ENCODE measurements at regions not wholly inside any gene's neighbourhood (a gene's known extent, or its start where the extent isn't known, plus 50 kb on each side); places are given as distances from the start of the nearest gene placed in this dataset.
"Not testable (repeated sequence)": the region's sequence is repeated elsewhere in the genome, so short reads cannot be mapped to it uniquely, and the experiment has no call there.

- DNase-seq (ENCODE audit: low read depth) = no peak
Observed at GRCh38 chr14:35988550-35988949, 162.4 kb downstream of the BRMS1L start.

GRCh38 chr14:35987731-35988130 is 161.6 kb downstream of the BRMS1L start:
- DNase-seq (ENCODE audit: low read depth) = no peak

GRCh38 chr14:35986219-35986573 is 160.1 kb downstream of the BRMS1L start:
- no peak for DNase-seq (ENCODE audit: low read depth)

GRCh38 chr14:35985474-35986218 is 159.5 kb downstream of the BRMS1L start:
- DNase-seq (ENCODE audit: low read depth) = no peak

GRCh38 chr14:35979531-35979930 is 153.4 kb downstream of the BRMS1L start:
- DNase-seq (ENCODE audit: low read depth) = no peak

- no peak for DNase-seq (ENCODE audit: low read depth)
Observed at GRCh38 chr14:35978561-35978960, 152.4 kb downstream of the BRMS1L start.

- no peak for DNase-seq (ENCODE audit: low read depth)
Observed at GRCh38 chr14:35975814-35976213, 149.7 kb downstream of the BRMS1L start.

- no peak for DNase-seq (ENCODE audit: low read depth)
Observed at GRCh38 chr14:35973770-35974169, 147.6 kb downstream of the BRMS1L start.

GRCh38 chr14:35971965-35972630 is 146.0 kb downstream of the BRMS1L start:
- DNase-seq (ENCODE audit: low read depth) = no peak

- no peak for DNase-seq (ENCODE audit: low read depth)
Observed at GRCh38 chr14:35969310-35969709, 143.2 kb downstream of the BRMS1L start.

- no peak for DNase-seq (ENCODE audit: low read depth)
Observed at GRCh38 chr14:35965400-35965799, 139.3 kb downstream of the BRMS1L start.

- DNase-seq (ENCODE audit: low read depth) = no peak
Observed at GRCh38 chr14:35964697-35965286, 138.7 kb downstream of the BRMS1L start.

GRCh38 chr14:35963209-35963608 is 137.1 kb downstream of the BRMS1L start:
- DNase-seq (ENCODE audit: low read depth) = no peak

- DNase-seq (ENCODE audit: low read depth) = no peak
Observed at GRCh38 chr14:35961697-35962274, 135.6 kb downstream of the BRMS1L start.

- no peak for DNase-seq (ENCODE audit: low read depth)
Observed at GRCh38 chr14:35959835-35960234, 133.7 kb downstream of the BRMS1L start.

- DNase-seq (ENCODE audit: low read depth) = no peak
Observed at GRCh38 chr14:35958499-35958898, 132.4 kb downstream of the BRMS1L start.

- no peak for DNase-seq (ENCODE audit: low read depth)
Observed at GRCh38 chr14:35956376-35957085, 130.4 kb downstream of the BRMS1L start.

- no peak for DNase-seq (ENCODE audit: low read depth)
Observed at GRCh38 chr14:35952584-35952983, 126.4 kb downstream of the BRMS1L start.

- no peak for DNase-seq (ENCODE audit: low read depth)
Observed at GRCh38 chr14:35949920-35950513, 123.9 kb downstream of the BRMS1L start.

GRCh38 chr14:35947983-35948382 is 121.8 kb downstream of the BRMS1L start:
- DNase-seq (ENCODE audit: low read depth) = not testable (repeated sequence)

GRCh38 chr14:35944847-35945246 is 118.7 kb downstream of the BRMS1L start:
- DNase-seq (ENCODE audit: low read depth) = no peak

GRCh38 chr14:35940291-35940690 is 114.2 kb downstream of the BRMS1L start:
- no peak for DNase-seq (ENCODE audit: low read depth)

Measured in stromal cell of bone marrow (primary cell).